Astrocyte of the cerebellum (primary cell): ENCODE measurements at regions not wholly inside any gene's neighbourhood (a gene's known extent, or its start where the extent isn't known, plus 50 kb on each side); places are given as distances from the start of the nearest gene placed in this dataset.

ENCODE experiments used
- DNase-seq: peaks from one replicate; pipeline ENCODE4 v3.0.0-alpha.2; 2011; ENCODE audit warnings: low read depth
- H3K4me3 ChIP-seq: 2 replicates; pipeline ENCODE4 v1.5.1; 2011; ENCODE audit warnings: mild to moderate bottlenecking, low read depth, low read length, moderate library complexity
- in situ Hi-C: cut with HindIII; loops from 2 replicates; pipeline ENCODE4 v1.10.0; 2017; ENCODE audit warnings: low sequenced_read_pairs
- TF ChIP-seq, protein P1 (sequence below): IDR thresholded peaks from 2 replicates; pipeline ENCODE4 v1.5.1; 2012; ENCODE audit warnings: low read length, low read depth, moderate library complexity, mild to moderate bottlenecking; ENCODE audit errors: missing control alignments

DNA sequence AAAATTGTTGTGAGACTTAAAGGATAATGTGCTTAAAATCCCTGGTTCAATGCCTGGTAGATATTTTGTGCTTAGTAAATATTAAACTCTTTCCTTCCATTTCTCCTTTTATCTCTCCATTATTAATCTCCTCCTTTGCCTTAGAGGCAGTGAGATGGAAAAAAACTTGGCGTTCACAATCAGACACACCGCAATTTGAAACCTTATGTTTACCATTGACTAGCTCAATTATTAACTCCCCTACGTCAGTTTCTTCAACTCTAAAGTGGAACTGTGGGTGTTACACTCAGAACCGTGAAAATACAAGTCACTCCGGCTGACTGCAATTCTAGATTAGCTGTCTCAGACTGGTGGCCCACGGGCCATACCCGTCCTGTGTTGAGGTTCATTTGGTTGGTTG lies 327.2 kb downstream of the DEPDC1B start:
- no peak for DNase-seq
- TF ChIP-seq, protein P1, sequence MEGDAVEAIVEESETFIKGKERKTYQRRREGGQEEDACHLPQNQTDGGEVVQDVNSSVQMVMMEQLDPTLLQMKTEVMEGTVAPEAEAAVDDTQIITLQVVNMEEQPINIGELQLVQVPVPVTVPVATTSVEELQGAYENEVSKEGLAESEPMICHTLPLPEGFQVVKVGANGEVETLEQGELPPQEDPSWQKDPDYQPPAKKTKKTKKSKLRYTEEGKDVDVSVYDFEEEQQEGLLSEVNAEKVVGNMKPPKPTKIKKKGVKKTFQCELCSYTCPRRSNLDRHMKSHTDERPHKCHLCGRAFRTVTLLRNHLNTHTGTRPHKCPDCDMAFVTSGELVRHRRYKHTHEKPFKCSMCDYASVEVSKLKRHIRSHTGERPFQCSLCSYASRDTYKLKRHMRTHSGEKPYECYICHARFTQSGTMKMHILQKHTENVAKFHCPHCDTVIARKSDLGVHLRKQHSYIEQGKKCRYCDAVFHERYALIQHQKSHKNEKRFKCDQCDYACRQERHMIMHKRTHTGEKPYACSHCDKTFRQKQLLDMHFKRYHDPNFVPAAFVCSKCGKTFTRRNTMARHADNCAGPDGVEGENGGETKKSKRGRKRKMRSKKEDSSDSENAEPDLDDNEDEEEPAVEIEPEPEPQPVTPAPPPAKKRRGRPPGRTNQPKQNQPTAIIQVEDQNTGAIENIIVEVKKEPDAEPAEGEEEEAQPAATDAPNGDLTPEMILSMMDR = no peak
- in situ Hi-C loops = loop anchor here (25.0 kb wide), 1 partner anchor 560 kb away; no protein-coding TSS in a partner anchor
- no peak overlapping the region for H3K4me3 ChIP-seq

DNA sequence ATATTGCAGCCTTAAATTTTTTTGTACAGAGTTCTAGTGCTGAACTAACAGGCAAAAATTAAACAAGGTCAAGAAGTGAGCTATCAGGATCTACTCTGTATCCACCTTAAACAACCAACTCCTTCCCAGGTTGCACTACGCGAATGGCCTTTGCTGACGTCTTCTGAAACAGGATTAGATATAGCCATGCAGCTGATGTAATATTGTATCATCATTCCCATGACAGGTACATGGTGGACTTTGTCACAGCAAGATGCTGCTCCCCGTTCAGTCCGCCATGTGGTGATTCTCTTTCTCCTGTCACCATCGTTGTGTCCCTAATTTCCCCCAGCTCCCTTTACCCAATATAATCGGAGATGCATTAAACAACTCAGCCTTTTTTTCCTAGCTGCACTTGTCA lies 328.9 kb downstream of the DEPDC1B start:
- H3K4me3 ChIP-seq = no peak overlapping the region
- no peak for DNase-seq
- TF ChIP-seq, protein P1 = no peak
- in situ Hi-C loops = loop anchor here (25.0 kb wide), 1 partner anchor 559 kb away; no protein-coding TSS in a partner anchor

DNA sequence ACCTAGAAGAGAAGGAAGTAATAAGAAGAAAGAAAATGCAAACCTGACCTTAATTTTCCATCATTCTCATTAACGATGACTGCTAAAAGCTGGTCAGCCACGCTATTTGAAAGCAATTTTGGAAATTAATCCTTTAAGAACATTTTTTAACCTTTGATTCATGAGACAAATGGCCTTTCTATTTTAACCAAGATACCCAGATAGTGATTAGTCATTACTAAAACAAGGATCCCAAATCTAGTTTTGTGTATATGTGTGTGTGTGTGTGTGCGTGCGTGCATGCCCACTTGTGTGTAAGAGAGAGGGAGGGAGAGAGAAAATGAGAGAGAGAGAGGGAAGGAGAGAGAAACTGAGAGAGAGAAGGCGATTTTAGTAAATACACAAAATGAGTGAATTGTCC lies 329.5 kb downstream of the DEPDC1B start:
- no peak for DNase-seq
- in situ Hi-C loops = loop anchor here (25.0 kb wide), 1 partner anchor 558 kb away; no protein-coding TSS in a partner anchor
- H3K4me3 ChIP-seq = no peak overlapping the region
- TF ChIP-seq, protein P1 = no peak

DNA sequence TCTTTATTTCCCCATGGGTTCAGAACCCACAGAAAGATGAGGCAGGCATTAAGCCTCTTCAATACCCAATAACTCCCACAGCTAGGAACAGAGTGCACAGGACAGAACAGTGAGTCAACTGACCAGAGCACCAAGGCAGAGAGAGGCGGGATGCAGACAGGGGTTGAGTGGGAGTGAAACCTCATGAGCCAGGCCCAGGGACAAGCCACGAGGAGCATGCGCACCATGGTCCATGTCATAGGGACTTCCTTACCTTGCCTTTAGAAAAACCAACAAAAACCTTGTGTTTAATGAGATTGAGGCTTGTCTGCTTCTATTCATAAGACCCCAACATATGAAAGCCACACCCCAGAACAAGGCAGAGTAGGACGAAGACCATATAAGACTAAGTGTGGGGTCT lies 330.6 kb downstream of the DEPDC1B start:
- TF ChIP-seq, protein P1 = no peak
- DNase-seq = no peak
- H3K4me3 ChIP-seq = no peak overlapping the region
- in situ Hi-C loops = loop anchor here (25.0 kb wide), 1 partner anchor 557 kb away; no protein-coding TSS in a partner anchor

DNA sequence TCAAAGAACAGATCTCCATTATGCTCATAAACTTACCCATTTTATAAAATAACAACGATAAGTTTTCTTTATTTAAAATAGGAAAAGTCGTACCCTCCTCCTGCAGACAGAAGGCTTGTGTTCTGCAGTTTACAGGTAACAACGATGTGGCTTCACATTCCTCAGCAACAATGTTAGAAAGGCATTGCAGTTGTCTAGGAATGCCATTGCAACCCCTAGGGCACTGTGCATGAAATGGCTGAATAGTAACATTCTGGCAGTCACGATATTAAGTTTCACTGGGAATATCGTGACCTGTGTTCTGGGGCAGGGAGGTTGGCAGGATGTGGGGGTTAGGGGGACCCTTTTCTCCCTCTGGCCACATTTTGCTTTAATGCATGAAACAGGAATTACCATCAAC lies 331.9 kb downstream of the DEPDC1B start:
- no peak overlapping the region for H3K4me3 ChIP-seq
- TF ChIP-seq, protein P1 = no peak
- in situ Hi-C loops = loop anchor here (25.0 kb wide), 1 partner anchor 556 kb away; no protein-coding TSS in a partner anchor
- no peak for DNase-seq

DNA sequence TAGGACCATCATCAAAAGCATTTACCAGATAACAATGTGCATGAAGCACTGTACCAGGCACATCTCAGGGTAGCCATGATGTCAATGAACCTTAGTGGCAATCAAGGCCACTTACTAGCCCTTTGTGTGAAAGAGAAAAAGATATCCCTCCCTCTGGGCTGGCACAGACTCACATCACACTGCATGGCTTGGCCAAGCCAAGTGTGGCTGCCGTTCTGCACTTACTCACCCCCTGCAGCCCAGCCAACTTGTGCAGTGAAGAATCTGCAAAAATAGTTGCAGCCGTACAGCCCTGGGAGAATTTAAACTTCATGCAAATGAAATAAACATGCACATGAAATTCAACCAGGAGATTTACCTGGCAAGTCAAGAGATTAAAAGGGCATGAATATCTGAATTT lies 333.5 kb downstream of the DEPDC1B start:
- H3K4me3 ChIP-seq = no peak overlapping the region
- DNase-seq = no peak
- TF ChIP-seq, protein P1 = no peak
- in situ Hi-C loops = loop anchor here (25.0 kb wide), 1 partner anchor 554 kb away; no protein-coding TSS in a partner anchor
